RWPE2 (cell line): ENCODE measurements at regions not wholly inside any gene's neighbourhood (a gene's known extent, or its start where the extent isn't known, plus 50 kb on each side); places are given as distances from the start of the nearest gene placed in this dataset.

Source experiments
- ATAC-seq: fragments of 200-7000 bp; cut with Tn5 transposase; 3 replicates; pipeline ENCODE4 v1.9.1; 2021; ENCODE audit warnings: low read depth
- DNase-seq: peaks from one replicate; pipeline ENCODE4 v3.0.0-alpha.2; 2020; ENCODE audit warnings: low spot score
- H3K27ac ChIP-seq: fragments of 450-650 bp; 2 replicates; pipeline ENCODE4 v1.5.1; 2017; ENCODE audit warnings: mild to moderate bottlenecking; ENCODE audit not compliant: poor library complexity, severe bottlenecking
- H3K27me3 ChIP-seq: fragments of 250-450 bp; sonication (Bioruptor Pico); 2 replicates; pipeline ENCODE4 v1.5.1; 2021; ENCODE audit warnings: mild to moderate bottlenecking, moderate library complexity; ENCODE audit not compliant: insufficient read depth, poor library complexity, severe bottlenecking
- H3K36me3 ChIP-seq: fragments of 250-450 bp; sonication (Bioruptor Pico); 2 replicates; pipeline ENCODE4 v1.5.1; 2020; ENCODE audit warnings: low read depth, mild to moderate bottlenecking, moderate library complexity
- H3K4me1 ChIP-seq: fragments of 250-450 bp; sonication (Bioruptor Pico); 2 replicates; pipeline ENCODE4 v1.5.1; 2021; ENCODE audit warnings: mild to moderate bottlenecking, moderate library complexity; ENCODE audit not compliant: insufficient read depth, poor library complexity, severe bottlenecking
- H3K4me3 ChIP-seq: fragments of 250-450 bp; sonication (Bioruptor Pico); 2 replicates; pipeline ENCODE4 v1.5.1; 2021; ENCODE audit warnings: mild to moderate bottlenecking, moderate library complexity; ENCODE audit not compliant: severe bottlenecking
- H3K9me3 ChIP-seq: fragments of 250-450 bp; sonication (Bioruptor Pico); 2 replicates; pipeline ENCODE4 v1.5.1; 2021; ENCODE audit warnings: mild to moderate bottlenecking, moderate library complexity; ENCODE audit not compliant: severe bottlenecking
- CTCF ChIP-seq: fragments of 450-650 bp; IDR thresholded peaks from one replicate; pipeline ENCODE4 v1.5.1; 2017; ENCODE audit warnings: mild to moderate bottlenecking, moderate library complexity; ENCODE audit not compliant: poor library complexity, severe bottlenecking

GRCh38 chr15:31260646-31261265 is 65.9 kb upstream of the KLF13 start:
- no peaks in the 10 kb centered on the region for H3K36me3 ChIP-seq
- no peaks in the 10 kb centered on the region for H3K27me3 ChIP-seq
- no peak for TF ChIP-seq CTCF
- H3K27ac ChIP-seq = no peak overlapping the region
- H3K9me3 ChIP-seq = no peaks in the 10 kb centered on the region
- peaks cover 9% of the 10 kb centered on the region for H3K4me1 ChIP-seq
- ATAC-seq = no peak
- DNase-seq = peak; percentile 51
- H3K4me3 ChIP-seq = no peak overlapping the region

GRCh38 chr15:31261266-31262142 is 65.1 kb upstream of the KLF13 start:
- Histone ChIP-seq H3K27me3 (no peaks in the 10 kb centered on the region), H3K36me3 (no peaks in the 10 kb centered on the region), H3K9me3 (no peaks in the 10 kb centered on the region), H3K4me3 (no peak overlapping the region), H3K27ac (no peak overlapping the region), H3K4me1 (peaks cover 9% of the 10 kb centered on the region)
- DNase-seq = peak; percentile 62
- no peak for TF ChIP-seq CTCF
- ATAC-seq = no peak

- Histone ChIP-seq H3K4me3 (no peak overlapping the region), H3K36me3 (no peaks in the 10 kb centered on the region), H3K27me3 (no peaks in the 10 kb centered on the region), H3K27ac (no peak overlapping the region), H3K9me3 (no peaks in the 10 kb centered on the region), H3K4me1 (peaks cover 9% of the 10 kb centered on the region)
- ATAC-seq = no peak
- no peak for TF ChIP-seq CTCF
- peak; percentile 49 for DNase-seq
Measured at GRCh38 chr15:31262143-31262530, 64.5 kb upstream of the KLF13 start.

GRCh38 chr15:31262901-31263671 is 63.5 kb upstream of the KLF13 start:
- Histone ChIP-seq H3K4me1 (peaks cover 9% of the 10 kb centered on the region), H3K9me3 (no peaks in the 10 kb centered on the region), H3K4me3 (no peak overlapping the region), H3K27me3 (no peaks in the 10 kb centered on the region), H3K27ac (peak overlapping the region; percentile 14), H3K36me3 (no peaks in the 10 kb centered on the region)
- ATAC-seq (peak; percentile 43), DNase-seq (peak; percentile 45)
- no peak for TF ChIP-seq CTCF
